HG02870 (cell line): ENCODE measurements at regions not wholly inside any gene's neighbourhood (a gene's known extent, or its start where the extent isn't known, plus 50 kb on each side); places are given as distances from the start of the nearest gene placed in this dataset.

Experiments used
- ATAC-seq: cut with Tn5 transposase; IDR thresholded peaks from one replicate; pipeline ENCODE4 v1.9.1; 2021; ENCODE audit warnings: mild to moderate bottlenecking, moderate library complexity; ENCODE audit not compliant: unreplicated experiment

DNA sequence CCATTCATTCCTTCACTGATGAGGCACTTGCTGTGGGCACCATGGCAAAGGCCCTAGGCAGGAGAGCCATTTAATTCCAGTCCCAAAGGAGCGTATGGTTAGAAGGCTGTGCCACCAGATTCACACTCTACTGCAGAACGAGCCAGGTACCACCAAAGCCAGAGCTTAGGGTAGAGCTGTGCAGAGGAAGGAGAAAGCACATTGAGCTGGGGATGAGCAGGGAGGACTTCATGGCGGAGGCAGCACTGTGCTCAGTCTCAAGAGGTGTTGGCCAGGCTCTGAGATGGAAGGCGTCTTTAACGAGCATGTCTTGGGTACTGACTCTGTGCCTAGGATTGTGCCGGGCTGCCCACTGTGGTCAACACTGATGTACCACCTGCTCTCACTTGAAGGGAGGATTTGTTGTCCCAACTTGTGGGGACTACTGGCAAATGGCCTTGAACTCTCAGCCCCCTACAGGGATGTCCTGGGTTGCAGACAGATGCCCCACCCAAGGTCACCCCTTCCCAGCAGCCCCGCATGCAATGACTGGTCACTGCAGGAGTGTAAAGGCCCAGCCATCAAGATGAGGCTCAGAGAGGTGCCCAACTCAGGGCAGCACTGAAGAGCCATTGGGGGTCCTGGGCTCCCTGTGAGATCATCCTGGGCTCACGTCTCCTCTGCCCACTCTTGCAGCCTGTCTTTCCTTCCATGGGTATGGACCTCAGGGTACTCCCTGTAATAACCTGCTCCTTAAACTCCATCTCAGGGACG, 251.4 kb downstream of the GLI2 start:
- no peak for ATAC-seq

- ATAC-seq, result no peak
Measured at GRCh38 chr2:120988051-120988699, 252.5 kb downstream of the GLI2 start.

DNA sequence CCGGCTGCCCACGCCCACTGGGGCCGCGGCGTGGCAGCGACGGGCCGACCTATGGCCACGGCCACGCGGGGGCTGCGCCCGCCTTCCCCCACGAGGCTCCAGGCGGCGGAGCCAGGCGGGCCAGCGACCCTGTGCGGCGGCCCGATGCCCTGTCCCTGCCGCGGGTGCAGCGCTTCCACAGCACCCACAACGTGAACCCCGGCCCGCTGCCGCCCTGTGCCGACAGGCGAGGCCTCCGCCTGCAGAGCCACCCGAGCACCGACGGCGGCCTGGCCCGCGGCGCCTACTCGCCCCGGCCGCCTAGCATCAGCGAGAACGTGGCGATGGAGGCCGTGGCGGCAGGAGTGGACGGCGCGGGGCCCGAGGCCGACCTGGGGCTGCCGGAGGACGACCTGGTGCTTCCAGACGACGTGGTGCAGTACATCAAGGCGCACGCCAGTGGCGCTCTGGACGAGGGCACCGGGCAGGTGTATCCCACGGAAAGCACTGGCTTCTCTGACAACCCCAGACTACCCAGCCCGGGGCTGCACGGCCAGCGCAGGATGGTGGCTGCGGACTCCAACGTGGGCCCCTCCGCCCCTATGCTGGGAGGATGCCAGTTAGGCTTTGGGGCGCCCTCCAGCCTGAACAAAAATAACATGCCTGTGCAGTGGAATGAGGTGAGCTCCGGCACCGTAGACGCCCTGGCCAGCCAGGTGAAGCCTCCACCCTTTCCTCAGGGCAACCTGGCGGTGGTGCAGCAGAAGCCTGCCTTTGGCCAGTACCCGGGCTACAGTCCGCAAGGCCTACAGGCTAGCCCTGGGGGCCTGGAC, 253.2 kb downstream of the GLI2 start:
- no peak for ATAC-seq

DNA sequence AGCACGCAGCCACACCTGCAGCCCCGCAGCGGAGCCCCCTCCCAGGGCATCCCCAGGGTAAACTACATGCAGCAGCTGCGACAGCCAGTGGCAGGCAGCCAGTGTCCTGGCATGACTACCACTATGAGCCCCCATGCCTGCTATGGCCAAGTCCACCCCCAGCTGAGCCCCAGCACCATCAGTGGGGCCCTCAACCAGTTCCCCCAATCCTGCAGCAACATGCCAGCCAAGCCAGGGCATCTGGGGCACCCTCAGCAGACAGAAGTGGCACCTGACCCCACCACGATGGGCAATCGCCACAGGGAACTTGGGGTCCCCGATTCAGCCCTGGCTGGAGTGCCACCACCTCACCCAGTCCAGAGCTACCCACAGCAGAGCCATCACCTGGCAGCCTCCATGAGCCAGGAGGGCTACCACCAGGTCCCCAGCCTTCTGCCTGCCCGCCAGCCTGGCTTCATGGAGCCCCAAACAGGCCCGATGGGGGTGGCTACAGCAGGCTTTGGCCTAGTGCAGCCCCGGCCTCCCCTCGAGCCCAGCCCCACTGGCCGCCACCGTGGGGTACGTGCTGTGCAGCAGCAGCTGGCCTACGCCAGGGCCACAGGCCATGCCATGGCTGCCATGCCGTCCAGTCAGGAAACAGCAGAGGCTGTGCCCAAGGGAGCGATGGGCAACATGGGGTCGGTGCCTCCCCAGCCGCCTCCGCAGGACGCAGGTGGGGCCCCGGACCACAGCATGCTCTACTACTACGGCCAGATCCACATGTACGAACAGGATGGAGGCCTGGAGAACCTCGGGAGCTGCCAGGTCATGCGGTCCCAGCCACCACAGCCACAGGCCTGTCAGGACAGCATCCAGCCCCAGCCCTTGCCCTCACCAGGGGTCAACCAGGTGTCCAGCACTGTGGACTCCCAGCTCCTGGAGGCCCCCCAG, 254.1 kb downstream of the GLI2 start:
- ATAC-seq, result no peak

- no peak for ATAC-seq
Measured at GRCh38 chr2:120990451-120990871, 254.8 kb downstream of the GLI2 start.

GRCh38 chr2:120991441-120991840, 255.8 kb downstream of the GLI2 start:
- no peak for ATAC-seq

DNA sequence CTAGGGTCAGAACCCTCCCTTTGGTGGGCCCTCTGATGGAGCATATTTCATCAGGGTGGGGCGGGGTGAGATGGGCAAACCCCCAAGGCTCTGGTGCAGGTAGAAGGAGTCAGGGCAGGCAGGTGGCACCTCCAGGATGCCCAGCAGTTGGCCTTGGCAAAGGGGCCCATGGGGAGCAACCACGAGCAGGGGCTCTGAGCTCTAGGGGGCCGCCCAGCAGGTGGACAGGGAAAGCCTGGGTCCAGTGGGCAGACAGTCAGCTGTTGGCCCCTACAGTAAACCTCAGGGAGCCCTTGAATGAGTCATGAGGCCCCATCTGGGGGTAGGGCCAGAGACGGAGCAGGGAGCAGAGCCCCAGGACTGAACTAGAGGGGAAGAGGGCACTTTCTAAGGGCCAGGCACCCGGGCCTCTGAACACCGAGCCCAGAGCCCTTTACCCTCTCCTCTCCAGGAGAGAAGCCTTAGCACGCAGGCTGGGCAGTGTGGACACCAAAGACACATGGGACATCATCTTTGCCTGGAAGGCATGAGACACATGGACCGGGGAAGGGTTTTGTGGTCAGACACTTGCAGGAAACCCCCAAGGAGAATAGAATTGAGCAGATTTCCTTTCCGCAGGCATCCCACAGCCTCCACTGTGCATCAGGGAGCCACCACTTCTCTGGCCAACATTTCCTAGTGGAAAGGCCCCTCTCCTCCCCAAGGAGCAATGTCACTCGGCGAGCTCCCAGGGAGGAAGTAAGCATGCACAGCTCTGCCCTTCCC, 257.3 kb downstream of the GLI2 start:
- no peak for ATAC-seq

DNA sequence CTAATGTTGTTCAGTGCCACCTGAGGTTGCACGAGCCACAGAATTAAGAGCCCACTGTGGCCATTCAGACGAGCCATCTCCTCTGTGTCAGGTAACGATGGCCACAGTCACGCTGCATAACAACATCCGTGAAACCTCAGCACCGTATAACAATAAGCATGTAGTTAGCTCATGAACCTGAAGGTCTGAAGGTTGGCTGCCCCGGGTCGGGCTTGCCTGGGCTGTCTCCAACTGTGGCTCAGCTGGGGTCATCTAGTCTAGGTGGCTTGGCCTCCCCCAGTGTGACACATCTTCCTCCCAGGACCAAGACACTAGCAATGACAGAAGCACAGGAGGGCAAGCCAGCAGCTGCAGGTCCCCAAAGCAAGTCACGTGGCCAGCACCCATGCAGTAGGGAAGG, 258.0 kb downstream of the GLI2 start:
- no peak for ATAC-seq

DNA sequence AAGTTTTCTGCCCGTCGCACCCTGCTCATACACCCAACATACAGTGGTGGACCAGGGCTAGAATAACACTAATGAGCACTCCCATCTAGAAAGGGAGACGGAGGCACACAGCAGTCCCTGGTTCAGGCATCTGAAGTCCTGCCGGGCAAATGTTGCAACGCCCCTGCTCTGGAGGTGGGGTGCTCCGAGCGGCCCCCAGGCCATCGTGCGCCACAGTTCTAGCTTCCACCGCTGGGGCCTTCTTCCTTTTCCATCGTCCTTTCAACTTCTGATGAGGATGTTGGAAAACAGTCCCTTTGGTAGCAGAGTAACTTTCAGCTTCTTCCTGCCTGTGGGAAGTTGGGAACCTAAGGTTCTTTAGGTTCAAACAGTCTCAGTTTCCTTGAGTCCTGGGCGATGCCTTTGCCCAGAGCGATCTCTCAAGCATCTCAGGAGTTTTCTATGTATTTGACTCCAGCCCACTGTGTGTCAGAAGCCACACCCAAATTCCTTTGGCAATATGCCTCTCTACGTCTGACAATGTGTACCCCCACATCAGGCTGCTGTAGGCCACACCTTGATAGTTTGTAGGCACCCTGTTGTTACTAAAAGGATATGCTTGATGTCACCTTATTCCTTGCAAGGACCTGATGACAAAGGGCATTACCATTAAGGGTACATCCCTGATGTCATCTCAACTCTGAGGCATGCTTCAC, 258.8 kb downstream of the GLI2 start:
- no peak for ATAC-seq

- no peak for ATAC-seq
Measured at GRCh38 chr2:120995152-120995551, 259.5 kb downstream of the GLI2 start.

- ATAC-seq, result no peak
Measured at GRCh38 chr2:120995656-120996190, 260.1 kb downstream of the GLI2 start.

GRCh38 chr2:120999377-121000097, 263.9 kb downstream of the GLI2 start:
- ATAC-seq, result no peak

DNA sequence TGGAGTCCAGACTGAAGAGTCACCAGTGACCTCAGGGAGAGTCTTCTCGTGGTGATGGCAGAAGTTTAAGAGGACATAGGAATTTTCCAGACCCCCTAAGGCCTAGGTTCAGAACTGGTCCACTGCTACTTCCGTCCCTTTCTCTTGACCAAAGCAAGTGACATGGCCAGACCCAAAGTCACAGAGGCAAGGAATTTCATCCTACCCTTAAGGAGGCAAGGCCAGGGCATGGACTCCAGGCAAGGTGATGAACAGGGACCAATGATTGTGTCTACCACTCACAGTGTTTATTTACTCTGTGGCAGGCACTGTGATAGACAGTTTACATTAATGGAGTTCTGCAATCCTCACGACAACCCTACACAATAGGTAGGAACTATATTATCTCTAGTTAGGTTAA, 265.1 kb downstream of the GLI2 start:
- no peak for ATAC-seq

GRCh38 chr2:121001641-121002040, 266.0 kb downstream of the GLI2 start:
- ATAC-seq, result no peak

GRCh38 chr2:121002597-121002996, 266.9 kb downstream of the GLI2 start:
- ATAC-seq, result no peak

- no peak for ATAC-seq
Measured at GRCh38 chr2:121003391-121003790, 267.7 kb downstream of the GLI2 start.

GRCh38 chr2:121004359-121004758, 268.7 kb downstream of the GLI2 start:
- no peak for ATAC-seq

DNA sequence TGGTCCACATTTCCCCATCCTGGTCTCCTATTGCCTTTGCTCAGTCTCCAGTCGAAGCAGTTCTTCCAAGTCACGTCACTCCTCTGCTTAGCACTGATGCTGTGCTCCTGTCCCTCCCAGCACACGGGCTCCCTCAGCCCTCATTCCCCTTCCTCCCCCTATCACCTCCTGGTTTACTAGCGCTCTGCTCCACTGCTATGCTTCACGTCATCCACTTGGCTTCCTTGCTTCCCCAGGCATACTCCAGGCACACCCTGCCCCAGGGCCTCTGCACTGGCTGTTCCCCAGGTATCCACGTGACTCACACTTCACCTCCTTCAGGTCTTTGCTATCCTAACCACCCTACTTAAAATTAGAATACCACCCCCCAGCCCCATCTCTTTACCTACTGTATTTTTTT, 269.3 kb downstream of the GLI2 start:
- ATAC-seq, result no peak
